Right ventricle myocardium superior (tissue), 1 donor: ENCODE measurements at regions not wholly inside any gene's neighbourhood (a gene's known extent, or its start where the extent isn't known, plus 50 kb on each side); places are given as distances from the start of the nearest gene placed in this dataset.
"Not testable (repeated sequence)": the region's sequence is repeated elsewhere in the genome, so short reads cannot be mapped to it uniquely, and the experiment has no call there.

ENCODE experiments used
- ATAC-seq: fragments of 200-7000 bp; cut with Tn5 transposase; one replicate; pipeline ENCODE4 v1.9.1; 2020; ENCODE audit warnings: mild to moderate bottlenecking; ENCODE audit not compliant: poor library complexity
- DNase-seq: peaks from one replicate; pipeline ENCODE4 v3.0.0-alpha.2; 2020
- intact Hi-C: fragments of 100-400 bp; cut with DNase I; formaldehyde crosslinking; loops from one replicate; pipeline ENCODE4 v1.11.2; 2022
- donor health status: DM: no; HTN: yes; CAD: no; lungs with severe emphysema.

DNA sequence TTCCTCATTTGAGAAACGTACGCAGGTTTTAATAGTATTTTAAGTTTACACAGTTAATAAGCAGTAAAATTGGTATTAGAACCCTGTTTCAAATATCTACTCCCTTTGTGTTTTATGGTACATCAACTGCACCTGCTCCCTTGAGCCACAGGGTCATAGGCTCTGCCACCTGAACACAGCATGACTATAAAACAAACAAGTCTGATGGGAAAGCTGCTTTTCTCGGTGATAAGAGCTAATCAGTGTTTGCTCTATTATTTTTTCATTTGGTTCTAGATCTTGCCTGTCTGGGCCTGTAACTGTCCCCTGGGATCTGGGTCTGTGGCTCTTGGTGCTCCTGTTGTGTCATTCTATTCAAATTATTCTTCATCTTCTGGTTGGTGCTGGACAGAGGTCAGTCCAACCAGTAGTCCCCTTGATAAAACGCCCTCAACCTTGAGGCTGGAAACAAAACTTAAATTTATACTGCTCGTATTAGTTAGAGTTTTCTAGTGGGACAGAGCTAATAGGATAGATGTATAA lies 314.8 kb upstream of the LRP1B start:
- DNase-seq, result no peak
- no peak for ATAC-seq
- intact Hi-C loops, result no loop called here

DNA sequence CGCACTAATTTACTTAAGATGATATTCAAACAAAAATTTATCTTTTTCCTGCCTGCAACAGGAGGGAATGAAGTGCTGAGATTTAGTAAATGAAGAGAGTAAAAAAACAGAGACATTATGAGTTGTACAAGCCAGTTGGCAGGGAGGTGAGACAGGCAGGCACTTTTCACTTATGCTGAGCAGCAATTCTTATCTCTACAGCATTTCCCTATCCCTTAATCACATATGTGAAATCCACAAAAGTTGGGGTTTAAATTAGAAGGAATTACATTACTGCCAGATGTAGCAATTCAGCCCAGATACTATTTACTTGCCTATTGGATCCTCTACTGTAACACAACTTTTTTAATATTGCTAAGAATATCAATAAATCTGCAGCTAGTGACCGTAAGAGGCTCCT lies 314.2 kb upstream of the LRP1B start:
- intact Hi-C loops, result no loop called here
- no peak for DNase-seq
- ATAC-seq, result no peak

DNA sequence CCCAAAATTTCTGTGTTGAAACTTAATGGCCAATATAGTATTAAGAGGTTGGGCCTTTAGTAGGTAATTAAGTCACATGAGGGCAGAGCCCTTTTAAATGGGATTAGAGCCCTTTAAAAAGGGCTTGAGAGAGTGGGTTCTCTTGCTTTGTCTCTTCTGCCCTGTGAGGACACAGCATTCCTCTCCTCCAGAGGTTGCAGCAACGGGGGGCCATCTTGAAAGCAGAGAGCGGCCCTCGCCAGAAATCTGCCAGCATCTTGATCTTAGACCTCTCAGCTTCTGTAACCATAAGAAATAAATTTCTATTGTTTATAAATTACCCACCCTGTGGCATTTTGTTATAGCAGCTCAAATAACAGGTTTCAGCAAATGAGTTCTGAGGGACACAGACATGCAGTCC lies 305.0 kb upstream of the LRP1B start:
- intact Hi-C loops, result no loop called here
- ATAC-seq (no peak), DNase-seq (no peak)

DNA sequence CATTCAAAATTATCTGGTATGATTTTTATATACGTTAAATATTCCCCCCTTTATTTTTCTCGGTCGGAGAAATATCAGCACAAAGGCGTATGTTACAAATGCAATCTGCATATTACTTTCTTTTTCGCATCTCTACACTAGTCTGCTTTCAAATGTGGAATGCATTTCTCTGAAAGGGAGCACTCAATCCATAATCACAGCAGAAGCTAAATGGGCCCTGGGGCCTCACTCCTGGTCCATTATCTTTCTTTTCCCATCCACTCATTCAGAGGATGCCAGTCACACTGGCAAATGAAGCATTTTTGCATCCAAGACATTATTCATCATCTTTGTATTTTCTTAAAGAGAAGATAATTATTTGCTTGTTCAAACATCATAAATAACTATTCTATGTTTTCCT lies 295.2 kb upstream of the LRP1B start:
- intact Hi-C loops, result no loop called here
- DNase-seq, result no peak
- ATAC-seq, result no peak

DNA sequence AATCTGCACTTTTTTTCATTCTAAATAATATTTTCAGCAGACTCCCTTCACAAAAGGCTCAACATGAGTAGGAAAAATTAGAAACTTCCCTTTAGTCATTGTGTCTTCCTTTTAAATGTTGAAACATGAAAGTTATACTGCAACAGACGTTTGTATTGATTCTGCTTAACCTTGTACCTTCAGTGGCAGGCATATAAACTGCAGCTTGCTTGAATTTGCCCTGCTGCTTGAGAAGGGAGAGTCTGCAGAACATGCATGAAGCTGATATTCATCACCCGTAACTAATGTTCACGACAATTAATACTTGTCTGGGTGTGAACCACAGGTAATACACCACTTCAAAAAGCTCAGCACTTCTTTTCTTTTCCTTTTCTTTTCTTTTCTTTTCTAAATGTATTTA lies 294.7 kb upstream of the LRP1B start:
- DNase-seq, result no peak
- intact Hi-C loops, result no loop called here
- no peak for ATAC-seq

DNA sequence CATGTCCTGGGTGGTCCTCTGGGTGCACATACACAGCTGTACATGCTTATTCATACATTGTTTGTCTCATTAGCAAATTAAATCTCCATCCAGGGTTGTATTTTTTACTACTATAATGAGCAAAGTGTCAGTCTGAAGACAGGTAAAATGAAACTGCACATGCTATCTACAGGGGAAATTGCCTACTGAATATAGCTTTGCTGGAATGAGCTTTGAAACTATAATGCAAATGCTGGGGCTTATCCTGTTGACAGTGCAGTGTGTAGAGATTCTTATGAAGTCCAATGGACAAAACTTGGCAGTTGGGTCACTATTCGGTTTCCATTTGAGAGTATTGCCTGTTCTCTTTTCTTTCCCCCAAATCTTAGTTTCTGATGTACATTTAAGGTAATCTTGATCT lies 292.8 kb upstream of the LRP1B start:
- ATAC-seq, result no peak
- no peak for DNase-seq
- intact Hi-C loops, result no loop called here

DNA sequence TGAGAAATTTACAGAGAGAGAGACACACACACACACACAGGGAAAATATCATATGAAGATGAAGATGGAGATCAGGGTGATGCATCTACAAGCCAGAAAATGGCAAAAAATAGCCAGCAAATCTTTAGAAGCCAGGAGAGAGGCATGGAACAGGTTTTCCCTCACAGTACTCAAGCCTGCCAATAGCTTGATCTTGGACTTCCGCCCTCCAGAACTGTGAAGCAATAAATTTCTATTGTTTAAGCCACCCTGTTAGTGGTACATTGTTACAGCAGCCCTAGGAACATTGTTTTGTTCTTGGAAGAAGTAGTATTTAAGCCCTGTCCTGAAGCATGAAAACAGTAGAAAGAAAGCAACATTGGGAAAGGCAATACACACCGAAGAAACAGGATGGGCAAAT lies 292.0 kb upstream of the LRP1B start:
- no peak for DNase-seq
- intact Hi-C loops, result no loop called here
- ATAC-seq, result no peak

DNA sequence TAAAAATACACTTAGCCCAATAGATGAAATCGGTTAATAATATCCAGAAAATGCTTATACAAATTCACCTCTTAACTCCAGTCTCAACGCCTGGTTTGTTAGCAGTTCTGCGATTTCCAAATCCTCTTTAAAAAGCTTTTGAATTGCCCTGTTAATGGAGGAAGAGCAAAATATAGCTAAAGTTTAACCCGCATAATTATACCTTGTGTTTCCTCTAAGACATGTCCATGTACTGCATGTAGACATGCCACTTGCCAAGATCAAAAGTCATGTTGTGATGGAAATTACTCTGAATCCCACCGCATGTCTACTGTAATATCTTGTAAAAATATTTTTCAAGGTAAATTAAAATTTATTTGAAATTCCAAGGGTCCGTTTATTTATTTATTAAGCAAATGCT lies 291.2 kb upstream of the LRP1B start:
- ATAC-seq (no peak), DNase-seq (no peak)
- intact Hi-C loops, result no loop called here

DNA sequence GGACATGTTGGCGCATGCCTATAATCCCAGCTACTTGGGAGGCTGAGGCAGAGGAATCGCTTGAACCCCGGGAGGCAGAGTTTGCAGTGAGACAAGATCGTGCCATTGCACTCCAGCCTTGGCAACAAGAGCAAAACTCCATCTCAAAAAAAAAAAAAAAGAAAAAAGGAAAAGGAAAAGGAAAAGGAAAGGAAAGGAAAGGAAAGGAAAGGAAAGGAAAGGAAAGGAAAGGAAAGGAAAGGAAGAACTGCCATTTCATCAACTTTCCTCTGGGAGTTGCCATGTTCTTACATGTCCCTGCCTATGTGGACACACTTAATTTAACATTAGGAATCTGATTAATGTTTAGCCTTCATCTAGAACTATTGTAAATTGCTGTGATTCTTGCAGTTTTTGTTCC lies 287.9 kb upstream of the LRP1B start:
- intact Hi-C loops, DNase-seq, ATAC-seq: not testable (repeated sequence)

DNA sequence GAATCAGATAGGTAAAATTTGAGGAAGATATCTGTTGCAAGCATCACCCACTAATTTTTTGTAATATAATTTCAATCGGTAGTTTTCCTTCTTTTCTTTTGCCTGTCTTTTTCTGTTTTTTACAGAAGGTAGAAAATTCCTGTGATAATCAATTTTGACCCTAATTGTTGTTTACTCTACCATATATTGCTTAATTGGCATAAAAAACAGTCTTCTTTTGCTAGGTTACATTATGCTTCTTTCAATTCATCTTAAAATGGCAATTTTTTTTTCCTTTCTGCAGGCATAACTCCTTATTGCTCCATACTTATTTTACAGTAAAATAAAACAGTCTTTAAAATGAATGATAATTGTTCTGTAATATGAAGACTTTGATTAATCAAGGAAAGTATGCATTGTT lies 286.2 kb upstream of the LRP1B start:
- ATAC-seq, result no peak
- DNase-seq, result no peak
- intact Hi-C loops, result no loop called here

DNA sequence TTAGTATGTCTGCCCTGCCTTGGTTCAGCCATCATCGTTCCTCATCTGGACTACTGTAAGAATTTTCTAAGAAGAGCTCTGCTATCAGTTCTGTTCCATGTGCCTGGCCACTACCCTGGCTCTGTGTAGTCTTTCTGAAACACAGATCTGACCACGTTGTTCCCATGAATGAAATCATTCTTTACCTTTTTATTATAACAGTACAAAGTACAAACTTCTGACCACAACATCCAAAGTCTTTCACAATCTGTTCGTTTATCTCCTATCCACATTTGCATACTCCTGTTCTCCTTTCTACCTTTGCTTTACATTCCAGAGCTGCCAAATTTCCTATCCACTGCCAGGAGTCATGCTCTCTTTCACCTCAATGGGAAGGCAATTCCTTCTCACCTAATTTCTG lies 284.6 kb upstream of the LRP1B start:
- no peak for DNase-seq
- intact Hi-C loops, result no loop called here
- no peak for ATAC-seq

DNA sequence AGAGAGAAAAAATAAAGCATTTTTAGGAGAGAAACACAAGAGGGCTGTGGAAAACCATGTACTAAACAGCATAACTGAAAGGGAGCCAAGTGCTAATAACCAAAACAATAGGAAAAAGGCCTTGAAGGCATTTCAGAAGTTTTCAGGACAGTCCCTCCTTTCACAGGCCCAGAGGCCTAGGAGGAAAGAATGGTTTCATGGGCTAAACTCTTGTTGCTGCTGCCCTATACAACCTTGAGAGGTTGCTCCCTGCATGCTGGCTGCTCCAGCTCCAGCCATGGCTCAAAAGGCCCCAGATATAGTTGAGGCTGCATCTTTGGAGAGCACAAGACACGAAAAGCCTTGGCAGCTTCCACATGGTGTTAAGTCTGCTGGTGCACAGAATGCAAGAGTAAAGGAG lies 267.4 kb upstream of the LRP1B start:
- intact Hi-C loops, result no loop called here
- ATAC-seq, result no peak
- no peak for DNase-seq

DNA sequence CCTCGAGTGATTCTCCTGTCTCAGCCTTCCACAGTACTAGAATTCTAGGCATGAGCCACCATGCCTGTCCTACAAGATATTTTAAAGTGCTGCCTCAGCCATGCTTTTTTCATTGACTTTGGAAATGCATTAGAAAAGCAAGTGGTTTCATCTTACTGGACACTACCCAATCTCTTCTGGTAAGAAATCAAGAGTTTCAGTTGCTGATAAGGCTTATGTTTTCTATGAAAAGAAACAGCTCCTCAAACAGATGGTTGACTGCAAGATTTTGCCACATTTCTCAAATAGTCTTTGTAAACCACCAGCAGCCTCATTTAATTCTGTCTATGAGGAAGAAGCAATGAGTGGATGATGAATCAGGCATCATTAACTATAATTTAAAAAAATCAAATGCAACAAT lies 264.5 kb upstream of the LRP1B start:
- no peak for ATAC-seq

DNA sequence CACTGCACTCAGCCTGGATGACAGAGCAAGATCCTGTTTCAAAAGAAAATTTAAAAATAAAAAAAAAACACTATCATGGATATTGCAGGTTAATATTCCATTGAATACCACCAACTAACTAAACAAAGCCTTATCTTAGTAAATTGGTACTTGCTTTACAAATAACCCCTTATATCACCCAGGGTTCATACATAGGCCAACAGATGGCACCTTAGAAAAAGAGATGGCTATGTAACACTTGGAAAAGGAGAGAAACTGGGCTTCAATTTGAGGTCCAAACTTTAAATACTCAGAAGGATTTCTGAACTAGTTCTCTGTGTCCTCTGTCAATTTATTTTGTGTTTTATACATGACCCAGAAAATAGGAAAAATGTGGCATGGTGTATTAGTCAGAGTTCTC lies 249.6 kb upstream of the LRP1B start:
- DNase-seq (no peak), ATAC-seq (no peak)
- intact Hi-C loops, result no loop called here

More for the DNA sequence above, 264.5 kb upstream of the LRP1B start:
- no peak for DNase-seq
- intact Hi-C loops, result no loop called here

DNA sequence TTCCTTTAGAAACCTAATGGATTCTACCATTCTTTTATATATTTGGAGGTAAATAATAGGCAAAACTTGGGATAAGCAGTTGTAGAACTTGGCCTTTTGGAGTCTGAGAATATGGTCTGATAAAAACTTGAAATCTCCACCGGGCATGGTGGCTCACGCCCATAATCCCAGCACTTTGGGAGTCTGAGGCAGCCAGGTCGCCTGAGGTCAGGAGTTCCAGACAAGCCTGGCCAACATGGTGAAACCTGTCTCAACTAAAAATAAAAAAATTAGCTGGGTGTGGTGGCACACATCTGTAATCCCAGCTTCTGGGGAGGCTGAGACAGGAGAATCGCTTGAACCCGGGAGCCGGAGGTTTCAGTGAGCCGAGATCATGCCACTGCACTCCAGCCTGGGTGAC lies 231.3 kb upstream of the LRP1B start:
- DNase-seq, ATAC-seq, intact Hi-C loops: not testable (repeated sequence)

DNA sequence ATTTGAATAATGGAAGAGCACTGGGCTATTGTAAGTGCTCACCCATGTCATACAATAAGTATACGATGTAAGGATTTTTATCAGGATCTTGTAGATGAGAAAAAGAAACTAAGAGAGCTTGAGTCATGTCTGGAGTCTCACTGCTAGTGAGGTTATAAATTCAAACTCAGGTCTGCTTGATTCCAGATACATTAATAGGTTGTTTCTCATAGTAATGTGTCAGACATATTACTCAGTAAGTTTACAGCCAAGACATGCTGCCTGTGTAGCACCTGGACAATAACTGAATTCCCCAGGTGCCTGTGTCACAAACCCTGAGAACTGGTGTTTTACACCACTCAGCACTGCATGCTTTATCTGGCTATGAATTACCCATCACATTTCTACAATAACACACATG lies 216.9 kb upstream of the LRP1B start:
- no peak for DNase-seq
- no peak for ATAC-seq
- intact Hi-C loops, result no loop called here

DNA sequence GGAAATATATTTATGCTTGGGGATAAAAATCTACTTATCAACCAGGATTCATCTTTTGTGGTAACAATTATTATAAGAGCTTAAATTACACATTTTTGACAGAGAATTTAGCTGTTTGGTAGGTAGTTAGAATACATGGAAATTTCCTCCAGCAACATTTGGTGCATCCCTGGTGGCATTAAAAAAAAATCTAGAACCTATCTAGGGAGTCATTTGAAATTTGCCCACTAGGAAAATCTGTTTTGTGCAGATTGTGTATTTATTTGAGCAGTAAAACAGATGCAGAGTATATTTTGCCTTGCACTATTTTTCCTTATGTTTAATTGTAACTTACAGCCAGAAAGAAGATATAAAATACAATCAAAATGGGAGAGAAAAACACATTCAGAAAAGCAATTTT lies 208.4 kb upstream of the LRP1B start:
- DNase-seq (no peak), ATAC-seq (no peak)
- intact Hi-C loops, result no loop called here

DNA sequence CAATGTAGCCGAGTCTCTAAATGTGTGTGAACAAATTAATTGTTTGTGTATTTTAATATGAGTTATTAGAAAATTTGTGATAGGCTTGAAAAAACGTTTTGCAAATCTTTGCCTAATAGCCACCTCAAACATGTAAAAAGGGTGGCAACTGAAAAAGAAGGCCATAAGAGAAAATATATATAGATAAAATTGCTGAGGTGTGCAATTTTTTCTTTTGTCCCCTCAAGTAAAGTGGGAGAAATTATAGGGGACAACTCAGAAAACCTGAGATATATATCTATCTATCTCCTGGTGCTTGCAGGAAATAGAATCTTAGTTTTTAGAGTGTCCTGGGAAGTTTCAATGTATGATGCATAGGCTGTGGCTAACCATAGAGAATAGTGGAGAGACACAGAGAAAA lies 201.4 kb upstream of the LRP1B start:
- intact Hi-C loops, result no loop called here
- no peak for ATAC-seq
- no peak for DNase-seq

DNA sequence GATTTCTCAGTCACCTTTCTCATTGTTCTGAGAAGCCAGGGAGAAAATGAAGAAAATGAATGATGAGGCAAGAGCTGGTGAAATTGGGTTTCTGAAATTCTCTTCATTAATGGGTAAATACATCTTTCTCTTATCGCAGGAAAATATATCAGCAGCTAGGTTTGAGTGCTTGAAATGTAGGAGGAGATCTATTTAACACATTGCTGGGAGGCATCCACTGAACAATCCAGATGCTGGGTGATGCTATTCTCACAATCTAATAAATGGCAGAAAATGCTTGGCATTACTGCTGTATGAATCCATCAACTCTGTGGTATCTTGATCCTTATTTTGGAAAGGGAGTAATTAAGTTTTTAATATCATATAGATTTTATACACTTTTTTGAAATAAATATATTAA lies 199.6 kb upstream of the LRP1B start:
- no peak for DNase-seq
- ATAC-seq, result no peak
- intact Hi-C loops, result no loop called here

DNA sequence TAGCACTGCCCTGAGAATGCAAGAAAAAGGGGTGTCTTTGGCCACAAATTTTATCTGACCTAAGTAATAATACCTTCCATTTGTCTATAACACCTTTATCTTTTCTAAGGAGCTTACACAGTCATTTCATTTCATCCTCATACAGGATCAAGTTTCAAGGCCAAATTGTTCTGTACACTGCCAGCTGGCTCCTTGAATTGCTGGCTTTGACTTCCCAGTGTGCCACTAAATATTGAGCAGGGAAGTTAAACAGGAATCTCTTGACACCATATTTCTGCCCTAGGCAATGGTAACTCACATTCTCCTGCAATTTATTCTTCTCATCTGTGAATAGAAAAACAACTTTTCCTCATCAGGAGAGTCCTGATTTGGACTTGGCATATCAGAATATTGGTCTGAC lies 195.1 kb upstream of the LRP1B start:
- intact Hi-C loops, result no loop called here
- DNase-seq, result no peak
- no peak for ATAC-seq

DNA sequence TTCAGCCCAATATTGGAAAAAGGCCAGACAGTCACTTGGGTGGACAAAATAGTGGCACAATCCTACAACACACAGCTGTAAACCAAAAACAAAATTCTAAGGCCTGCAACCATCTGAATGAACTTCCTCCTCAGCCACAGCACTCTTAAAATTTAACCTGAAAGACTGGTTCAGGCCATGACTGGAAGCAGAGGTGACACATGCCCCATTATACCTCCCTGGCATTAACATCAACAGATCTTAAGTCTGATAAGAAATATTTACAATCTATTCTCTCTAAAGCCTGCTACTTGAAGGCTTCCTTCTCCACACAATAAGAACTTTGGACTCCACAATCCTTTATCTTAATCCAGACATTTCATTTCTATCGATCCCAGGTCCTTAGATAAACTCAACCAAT lies 192.4 kb upstream of the LRP1B start:
- ATAC-seq, result no peak
- intact Hi-C loops, result no loop called here
- DNase-seq, result no peak
